ENCODE measurements at regions not wholly inside any gene's neighbourhood (a gene's known extent, or its start where the extent isn't known, plus 50 kb on each side); places are given as distances from the start of the nearest gene placed in this dataset.

- no peaks in the 10 kb centered on the region for H3K9me3 ChIP-seq (ENCODE audit: control insufficient read depth, low read length)
- no peaks in the 10 kb centered on the region for H3K27me3 ChIP-seq (ENCODE audit: control insufficient read depth, insufficient read depth, low read length, poor library complexity, severe bottlenecking)
- DNase-seq = no peak
- H3K36me3 Mint-ChIP-seq (ENCODE audit: low read depth) = no peaks in the 10 kb centered on the region
- H3K4me3 ChIP-seq (ENCODE audit: low read length) = no peak overlapping the region
- no peaks in the 10 kb centered on the region for H3K4me1 Mint-ChIP-seq
- H3K27ac ChIP-seq (ENCODE audit: low read depth, low read length) = no peak overlapping the region
- no peaks in the 10 kb centered on the region for H3K36me3 ChIP-seq (ENCODE audit: control insufficient read depth, insufficient read depth, low read length)
- 74 to 100% methylated on average over 1 to 3 of the region's 3 CpGs for WGBS, 2 experiments (ENCODE audit: insufficient coverage in 1 of 2, insufficient read length in 1 of 2)
- no peaks in the 10 kb centered on the region for H3K27me3 Mint-ChIP-seq (ENCODE audit: insufficient read depth)
- H3K9me3 Mint-ChIP-seq = no peaks in the 10 kb centered on the region
- H3K4me3 Mint-ChIP-seq = no peak overlapping the region
- no peak for TF ChIP-seq CTCF (conservative IDR thresholded peaks at IDR 0.05)
- H3K27ac Mint-ChIP-seq = no peak overlapping the region
- no peaks in the 10 kb centered on the region for H3K4me1 ChIP-seq (ENCODE audit: control insufficient read depth, insufficient read depth, low read length)
- H3K9ac ChIP-seq (ENCODE audit: extremely low read depth, low read length, poor library complexity, severe bottlenecking) = no peak overlapping the region
These were observed 282.7 kb downstream of the HTR7 start for GRCh38 chr10:90575125-90575524.

- Histone ChIP-seq H3K9me3 (ENCODE audit: control insufficient read depth, low read length) (no peaks in the 10 kb centered on the region), H3K27ac (ENCODE audit: low read depth, low read length) (no peak overlapping the region), H3K4me3 (ENCODE audit: low read length) (no peak overlapping the region), H3K36me3 (ENCODE audit: control insufficient read depth, insufficient read depth, low read length) (no peaks in the 10 kb centered on the region), H3K4me1 (ENCODE audit: control insufficient read depth, insufficient read depth, low read length) (no peaks in the 10 kb centered on the region), H3K27me3 (ENCODE audit: control insufficient read depth, insufficient read depth, low read length, poor library complexity, severe bottlenecking) (no peaks in the 10 kb centered on the region), H3K9ac (ENCODE audit: extremely low read depth, low read length, poor library complexity, severe bottlenecking) (no peak overlapping the region)
- no peak for DNase-seq
- no peaks in the 10 kb centered on the region for H3K27me3 Mint-ChIP-seq (ENCODE audit: insufficient read depth)
- 100% methylated on average over 1 of the region's 1 CpG; no CpG with 5 or more reads in 1 of the 2 experiments for WGBS, 2 experiments (ENCODE audit: insufficient coverage in 1 of 2, insufficient read length in 1 of 2)
- H3K4me1 Mint-ChIP-seq = no peaks in the 10 kb centered on the region
- no peak for TF ChIP-seq CTCF (conservative IDR thresholded peaks at IDR 0.05)
- no peak overlapping the region for H3K27ac Mint-ChIP-seq
- no peak overlapping the region for H3K4me3 Mint-ChIP-seq
- H3K9me3 Mint-ChIP-seq = no peaks in the 10 kb centered on the region
- no peaks in the 10 kb centered on the region for H3K36me3 Mint-ChIP-seq (ENCODE audit: low read depth)
These were observed 280.3 kb downstream of the HTR7 start for GRCh38 chr10:90577569-90577968.

- Histone ChIP-seq H3K9ac (ENCODE audit: extremely low read depth, low read length, poor library complexity, severe bottlenecking) (no peak overlapping the region), H3K4me3 (ENCODE audit: low read length) (no peak overlapping the region), H3K9me3 (ENCODE audit: control insufficient read depth, low read length) (no peaks in the 10 kb centered on the region), H3K27me3 (ENCODE audit: control insufficient read depth, insufficient read depth, low read length, poor library complexity, severe bottlenecking) (no peaks in the 10 kb centered on the region), H3K27ac (ENCODE audit: low read depth, low read length) (no peak overlapping the region), H3K36me3 (ENCODE audit: control insufficient read depth, insufficient read depth, low read length) (no peaks in the 10 kb centered on the region), H3K4me1 (ENCODE audit: control insufficient read depth, insufficient read depth, low read length) (no peaks in the 10 kb centered on the region)
- Mint-ChIP-seq H3K4me1 (no peaks in the 10 kb centered on the region), H3K9me3 (no peaks in the 10 kb centered on the region), H3K27ac (peak overlapping the region; percentile 45), H3K4me3 (no peak overlapping the region), H3K27me3 (ENCODE audit: insufficient read depth) (no peaks in the 10 kb centered on the region), H3K36me3 (ENCODE audit: low read depth) (no peaks in the 10 kb centered on the region)
- peak; percentile 81 for TF ChIP-seq CTCF (conservative IDR thresholded peaks at IDR 0.05)
- 88 to 91% methylated on average over 1 of the region's 1 CpG for WGBS, 2 experiments (ENCODE audit: insufficient coverage in 1 of 2, insufficient read length in 1 of 2)
- peak; percentile 82 for DNase-seq
These were observed 278.1 kb downstream of the HTR7 start for GRCh38 chr10:90579602-90580242.
